Urothelium cell line (cell line): ENCODE measurements at regions not wholly inside any gene's neighbourhood (a gene's known extent, or its start where the extent isn't known, plus 50 kb on each side); places are given as distances from the start of the nearest gene placed in this dataset.

ENCODE experiments used
- DNase-seq: peaks from one replicate; pipeline ENCODE4 v3.0.0; 2011; ENCODE audit warnings: low spot score, mixed read lengths
- FAIRE-seq: peaks from 2 replicates; lab custom pipeline; 2011; peaks lifted over from hg19 to GRCh38; lab: Jason Lieb, UNC

- no peak for DNase-seq
- FAIRE-seq: no peak
Measured at GRCh38 chr5:105816961-105817360, 1853.8 kb downstream of the EFNA5 start.

- no peak for DNase-seq
- no peak for FAIRE-seq
Measured at GRCh38 chr5:105812304-105812703, 1858.4 kb downstream of the EFNA5 start.

- no peak for FAIRE-seq
Measured at GRCh38 chr5:105807951-105808350, 1862.8 kb downstream of the EFNA5 start.

DNA sequence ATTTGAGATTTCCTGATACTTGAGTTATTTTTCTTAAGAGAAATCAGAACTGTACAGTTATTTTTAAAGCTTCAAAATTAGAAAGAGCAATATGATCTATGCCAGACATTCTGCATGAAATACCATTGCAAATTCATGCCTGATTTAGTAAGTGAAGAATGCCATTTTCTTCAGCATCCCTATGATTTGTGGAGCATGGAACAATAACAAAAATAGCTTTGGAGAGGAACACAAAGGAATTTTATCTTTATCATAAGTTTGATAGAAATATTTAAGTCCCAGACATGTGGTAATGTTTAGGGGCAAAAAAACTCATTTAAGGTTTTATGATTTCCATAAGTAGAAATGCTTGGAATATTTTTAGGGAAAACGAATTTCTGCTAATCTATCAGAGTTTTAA is 1863.4 kb downstream of the EFNA5 start:
- FAIRE-seq: no peak

More at GRCh38 chr5:105807951-105808350, 1862.8 kb downstream of the EFNA5 start:
- DNase-seq: no peak

DNA sequence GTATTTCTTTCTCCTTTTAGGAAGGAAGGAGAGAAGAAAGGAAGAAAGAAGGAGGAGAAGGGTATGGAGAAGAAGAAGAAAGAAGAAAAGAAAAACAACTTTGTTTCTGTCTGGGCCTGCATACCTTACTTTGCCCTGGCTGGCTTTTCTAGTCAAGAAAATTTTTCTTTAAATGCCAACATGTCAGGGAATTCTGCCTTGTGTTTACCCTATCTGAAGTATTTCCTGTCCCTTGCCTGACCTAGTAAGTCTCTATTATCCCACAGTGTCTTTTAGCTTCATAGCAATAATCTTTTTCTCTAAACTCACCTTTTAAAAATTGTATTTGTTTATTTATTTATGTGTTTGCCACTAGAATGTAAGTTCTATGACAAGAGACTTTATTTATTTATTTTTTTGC is 1864.1 kb downstream of the EFNA5 start:
- FAIRE-seq (no peak), DNase-seq (no peak)

More for the DNA sequence above, 1863.4 kb downstream of the EFNA5 start:
- DNase-seq: no peak

DNA sequence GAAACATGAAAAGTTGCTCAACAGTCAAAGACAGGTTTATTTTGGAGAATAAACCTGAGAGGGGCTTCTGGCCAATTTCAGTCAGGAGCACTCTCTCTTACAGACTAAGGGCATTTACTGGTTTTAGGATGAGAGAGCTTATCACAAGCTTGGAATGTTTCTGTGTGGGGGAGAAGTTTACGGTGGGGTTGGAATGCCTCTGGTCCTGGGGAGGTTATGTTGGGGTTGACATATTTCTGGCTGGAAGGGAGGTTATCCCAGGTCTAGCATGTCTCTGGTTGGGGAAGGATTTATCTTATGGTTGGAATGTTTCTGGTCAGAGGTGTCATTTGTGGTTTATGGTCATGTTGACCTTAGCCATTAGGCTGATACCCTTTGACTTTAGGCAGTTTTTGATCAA is 1867.3 kb downstream of the EFNA5 start:
- DNase-seq (no peak), FAIRE-seq (no peak)

DNA sequence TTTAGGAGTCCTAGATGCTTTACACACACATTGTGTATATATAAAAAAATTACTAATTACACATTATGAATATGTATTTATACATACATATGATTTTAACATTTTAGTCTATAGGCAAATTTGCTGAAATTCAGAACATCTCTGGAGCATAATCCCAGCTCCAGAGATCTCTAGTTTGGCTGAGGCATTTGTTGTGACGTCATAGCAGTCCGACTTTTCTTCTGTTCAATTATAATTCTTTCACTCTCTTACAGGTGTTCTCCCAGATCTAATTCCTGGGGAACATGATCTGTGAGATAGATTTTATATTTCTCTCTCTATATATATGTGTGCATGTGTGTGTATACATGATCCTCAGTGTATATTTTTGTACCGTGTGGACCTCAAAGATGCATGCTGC is 1876.2 kb downstream of the EFNA5 start:
- no peak for FAIRE-seq
- no peak for DNase-seq

DNA sequence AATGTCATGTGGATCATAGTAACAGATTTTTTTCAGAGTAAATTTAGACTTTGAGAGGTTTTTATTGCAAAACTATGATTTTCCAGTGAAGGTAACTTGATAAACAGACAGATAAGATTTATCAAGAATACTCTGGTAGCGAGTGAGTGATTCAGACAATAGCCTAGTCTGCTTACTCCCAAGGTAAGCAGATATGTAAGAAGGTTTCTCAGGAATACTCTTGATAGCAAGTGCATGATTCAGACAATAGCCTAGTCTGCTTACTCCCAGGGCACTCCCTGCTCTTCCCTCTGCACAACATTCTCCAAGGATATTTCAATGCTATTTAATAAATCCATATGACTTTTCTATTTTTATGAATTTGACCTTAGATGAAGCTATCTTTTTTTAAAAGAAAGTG is 1881.5 kb downstream of the EFNA5 start:
- DNase-seq (no peak), FAIRE-seq (no peak)

- FAIRE-seq: no peak
- DNase-seq: no peak
Measured at GRCh38 chr5:105783811-105784210, 1886.9 kb downstream of the EFNA5 start.

- no peak for DNase-seq
- FAIRE-seq: no peak
Measured at GRCh38 chr5:105782501-105782900, 1888.2 kb downstream of the EFNA5 start.

DNA sequence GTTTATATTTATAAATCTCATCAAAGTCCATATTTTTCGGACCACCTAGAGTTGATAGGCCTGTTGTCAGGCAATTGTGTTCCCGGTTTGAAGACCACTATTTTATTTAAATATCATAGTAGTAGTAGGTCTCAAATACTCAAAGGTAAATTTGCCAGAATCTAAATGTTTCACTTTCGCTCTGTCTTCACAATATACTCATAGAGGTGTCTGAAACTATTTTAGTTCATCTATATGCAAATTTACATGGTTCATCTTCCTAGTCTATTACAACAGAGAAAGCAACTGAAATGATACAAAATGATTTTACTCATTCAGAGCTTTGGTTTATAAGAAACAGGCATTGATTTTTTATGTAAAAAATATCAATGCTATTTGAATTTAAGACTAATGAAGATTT is 1897.5 kb downstream of the EFNA5 start:
- FAIRE-seq (no peak), DNase-seq (no peak)

- no peak for FAIRE-seq
- no peak for DNase-seq
Measured at GRCh38 chr5:105767267-105767666, 1903.5 kb downstream of the EFNA5 start.

DNA sequence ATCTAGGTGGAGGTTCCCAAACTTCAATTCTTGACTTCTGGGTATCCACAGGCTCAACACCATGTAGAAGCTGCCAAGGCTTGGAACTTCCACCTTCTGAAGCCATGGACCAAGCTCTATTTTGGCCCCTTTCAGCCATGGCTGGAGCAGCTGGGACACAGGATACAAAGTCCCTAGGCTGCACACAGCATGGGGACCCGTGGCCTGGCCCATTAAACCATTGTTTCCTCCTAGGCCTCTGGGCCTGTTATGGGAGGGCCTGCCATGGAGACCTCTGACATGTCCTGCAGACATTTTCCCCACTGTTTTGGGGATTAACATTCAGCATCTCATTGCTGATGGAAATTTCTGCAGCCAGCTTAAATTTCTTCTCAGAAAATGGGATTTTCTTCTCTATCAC is 1908.0 kb downstream of the EFNA5 start:
- no peak for FAIRE-seq
- no peak for DNase-seq

- DNase-seq (no peak), FAIRE-seq (no peak)
Measured at GRCh38 chr5:105754056-105754455, 1916.7 kb downstream of the EFNA5 start.

DNA sequence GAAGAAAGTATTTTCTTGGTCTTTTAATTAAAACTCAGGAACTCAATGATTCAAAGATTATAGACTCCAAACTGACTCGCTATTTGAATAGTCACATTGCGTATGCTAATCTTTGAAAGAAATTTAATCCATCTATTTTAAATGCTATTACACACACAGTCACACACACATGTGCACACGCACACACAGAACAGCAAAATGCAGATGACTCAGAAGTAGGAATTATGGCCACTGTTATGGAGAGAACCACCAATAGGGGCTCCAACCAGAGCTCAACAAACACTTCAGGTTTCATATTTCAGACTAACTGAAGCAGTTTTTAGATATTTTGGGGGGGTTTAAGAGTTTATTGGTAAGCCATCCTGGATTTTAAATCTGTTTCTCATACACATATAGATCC is 1917.9 kb downstream of the EFNA5 start:
- no peak for DNase-seq
- FAIRE-seq: no peak

GRCh38 chr5:105751908-105752307 is 1918.8 kb downstream of the EFNA5 start:
- DNase-seq (no peak), FAIRE-seq (no peak)

- no peak for FAIRE-seq
- no peak for DNase-seq
Measured at GRCh38 chr5:105745111-105745510, 1925.6 kb downstream of the EFNA5 start.

DNA sequence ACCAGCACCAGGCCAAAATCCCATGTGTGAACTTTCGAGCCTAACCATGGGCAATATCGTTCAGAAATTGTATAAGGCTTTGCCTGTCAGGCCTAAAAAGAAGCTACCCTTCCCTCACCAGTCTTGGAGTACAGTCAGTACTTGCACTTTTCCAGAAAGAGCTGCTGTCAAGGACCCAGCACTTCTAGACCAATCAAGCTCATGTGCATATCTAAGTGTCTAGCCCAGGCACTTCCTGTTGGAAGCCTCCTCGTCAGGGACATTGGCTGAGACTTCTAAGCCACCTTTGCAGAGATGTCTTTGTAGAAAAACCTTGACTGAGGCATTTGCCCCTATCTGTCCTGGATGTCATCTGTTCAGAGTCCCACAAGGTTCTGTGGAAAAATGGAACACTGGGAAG is 1930.5 kb downstream of the EFNA5 start:
- DNase-seq (no peak), FAIRE-seq (no peak)

GRCh38 chr5:105739732-105740131 is 1931.0 kb downstream of the EFNA5 start:
- FAIRE-seq: no peak

DNA sequence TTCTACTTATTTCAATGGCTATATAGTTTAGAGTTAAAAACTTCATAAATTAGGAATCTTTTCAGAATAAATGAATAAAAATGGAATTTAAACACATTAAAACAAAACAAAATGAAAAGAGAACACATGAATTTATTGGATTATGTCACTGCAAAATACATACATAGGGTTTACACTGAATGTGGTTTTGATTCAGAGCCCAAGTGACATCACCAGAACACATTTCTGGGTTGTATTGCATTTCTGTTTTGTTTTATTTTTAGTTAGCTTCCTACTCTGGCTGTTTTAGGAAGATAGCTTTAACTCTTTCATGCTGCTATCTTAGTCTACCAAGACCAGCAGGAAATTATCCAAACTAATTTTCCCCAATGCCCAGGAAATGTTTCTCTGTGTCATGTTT is 1935.0 kb downstream of the EFNA5 start:
- DNase-seq (no peak), FAIRE-seq (no peak)

More at GRCh38 chr5:105739732-105740131, 1931.0 kb downstream of the EFNA5 start:
- no peak for DNase-seq

DNA sequence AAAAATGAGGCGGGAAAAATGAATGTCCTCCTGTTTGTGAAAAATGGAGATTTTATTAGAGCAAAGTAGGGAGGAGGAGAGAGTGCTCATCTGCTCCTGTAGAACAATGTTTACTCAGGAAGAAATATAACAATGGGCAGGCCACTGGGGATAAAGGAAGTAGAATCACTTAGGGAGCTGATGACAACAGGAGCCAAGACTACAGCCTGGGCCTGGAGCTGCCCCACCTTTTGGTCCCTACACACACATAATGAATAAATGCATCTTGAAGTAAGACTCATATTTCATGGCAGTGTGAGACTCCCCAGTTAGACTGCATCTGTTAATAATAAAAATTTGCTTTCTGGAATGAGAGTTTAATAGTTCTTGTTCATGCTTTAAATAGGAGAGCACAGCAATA is 1939.8 kb downstream of the EFNA5 start:
- DNase-seq (no peak), FAIRE-seq (no peak)

DNA sequence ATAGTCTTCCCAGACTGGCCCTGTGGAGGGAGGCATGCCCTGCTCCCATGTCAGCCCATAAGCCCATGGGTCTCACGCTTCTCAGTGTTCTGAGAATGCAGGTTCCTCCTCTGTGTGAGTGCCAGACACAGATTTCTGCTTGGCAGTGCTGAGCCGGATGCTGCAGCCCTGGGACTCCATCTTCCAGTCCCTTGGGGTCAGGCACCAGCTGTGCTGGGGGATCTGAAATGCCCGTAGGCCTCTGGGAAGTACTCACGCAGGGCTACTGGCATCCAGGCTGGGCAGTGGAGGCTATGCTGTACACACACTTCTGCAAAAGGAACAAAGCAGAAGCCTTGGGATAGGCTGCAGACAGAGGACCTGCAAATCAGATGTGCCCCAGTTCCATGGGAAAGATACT is 1944.6 kb downstream of the EFNA5 start:
- DNase-seq (no peak), FAIRE-seq (no peak)

DNA sequence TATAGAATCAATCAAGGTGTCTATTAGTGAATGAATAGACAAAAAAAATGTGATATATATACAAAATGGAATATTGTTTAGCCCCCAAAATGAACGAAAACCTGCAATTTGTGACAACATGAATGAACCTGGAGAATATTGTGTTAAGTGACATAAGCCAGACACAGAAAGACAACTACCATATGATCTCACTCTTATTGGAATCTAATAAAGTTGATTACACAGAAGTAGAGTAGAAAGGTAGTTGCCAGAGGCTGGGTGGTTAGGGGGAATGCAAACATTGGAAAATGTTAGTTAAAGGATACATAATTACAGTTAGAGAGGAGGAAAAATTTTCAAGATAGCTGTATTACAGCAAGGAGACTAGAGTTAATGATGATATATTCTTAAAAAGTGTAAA is 1962.3 kb downstream of the EFNA5 start:
- FAIRE-seq (no peak), DNase-seq (no peak)

DNA sequence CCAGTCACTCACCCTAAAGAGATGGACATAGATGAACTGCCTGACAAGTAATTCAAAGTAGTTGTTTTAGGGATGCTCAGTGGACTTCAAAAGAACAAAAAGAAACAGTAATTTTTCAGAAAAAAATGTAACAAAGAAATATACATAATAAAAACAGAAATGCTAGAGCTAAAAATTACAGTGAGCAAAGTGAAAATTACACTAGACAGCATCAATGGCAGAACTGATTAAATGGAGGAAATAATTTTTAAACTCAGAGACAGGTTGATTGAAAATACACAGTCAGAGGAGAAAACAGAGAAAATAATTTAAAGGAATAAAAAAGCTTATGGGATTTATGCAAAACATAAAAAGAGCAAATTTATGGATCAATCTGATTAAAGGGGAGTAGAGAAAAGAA is 1968.4 kb downstream of the EFNA5 start:
- DNase-seq (no peak), FAIRE-seq (no peak)
